IMR-90 (cell line): ENCODE measurements at regions not wholly inside any gene's neighbourhood (a gene's known extent, or its start where the extent isn't known, plus 50 kb on each side); places are given as distances from the start of the nearest gene placed in this dataset.

ENCODE experiments used
- ATAC-seq: fragments of 200-7000 bp; cut with Tn5 transposase; 2 replicates; pipeline ENCODE4 v1.9.1; 2020; ENCODE audit warnings: low read depth, mild to moderate bottlenecking, moderate library complexity
- BruUV-seq: library from RNA; stranded (reverse); fragments of 400-500 nt; replicated peaks from 2 replicates; lab custom pipeline; 2021; lab: Mats Ljungman, UMichigan
- CTCF ChIA-PET: fragments of 300-600 bp; formaldehyde crosslinking; extraction: SDS; loops from one replicate; lab custom pipeline; 2021; ENCODE audit warnings: antibody characterized with exemption; lab: Yijun Ruan, JAX
- POLR2A ChIA-PET: fragments of 300-600 bp; sonication (Branson Sonifier 250); formaldehyde crosslinking; loops from one replicate; lab custom pipeline; 2022; ENCODE audit warnings: antibody characterized with exemption; ENCODE audit not compliant: unreplicated experiment; lab: Charles Lee
- DNase-seq: peaks from one replicate; pipeline ENCODE4 v3.0.0; 2013
- H2AFZ ChIP-seq: replicated peaks from 2 replicates; pipeline ENCODE3; 2013; ENCODE audit warnings: low read length, mild to moderate bottlenecking; ENCODE audit not compliant: poor library complexity
- H2AK5ac ChIP-seq: 2 replicates; pipeline ENCODE4 v1.6.1; 2013; ENCODE audit warnings: low read depth, low read length, inconsistent platforms
- H2AK9ac ChIP-seq: replicated peaks from 2 replicates; pipeline ENCODE3; 2013; ENCODE audit warnings: mild to moderate bottlenecking, low read depth, low read length, moderate library complexity; ENCODE audit not compliant: poor library complexity
- H2BK120ac ChIP-seq: 2 replicates; pipeline ENCODE4 v1.6.1; 2013; ENCODE audit warnings: low read depth, low read length, inconsistent platforms
- H2BK15ac ChIP-seq: 3 replicates; pipeline ENCODE4 v1.6.1; 2013; ENCODE audit warnings: low read depth, low read length, inconsistent platforms
- H2BK20ac ChIP-seq: 2 replicates; pipeline ENCODE4 v1.6.1; 2013; ENCODE audit warnings: low read depth, mild to moderate bottlenecking, inconsistent platforms, low read length, moderate library complexity
- H2BK5ac ChIP-seq: 2 replicates; pipeline ENCODE4 v1.6.1; 2013; ENCODE audit warnings: mild to moderate bottlenecking, low read depth, low read length, inconsistent platforms; ENCODE audit not compliant: poor library complexity, severe bottlenecking
- H3K14ac ChIP-seq: replicated peaks from 2 replicates; pipeline ENCODE4 v1.6.1; 2013; ENCODE audit warnings: low read depth, low read length, inconsistent platforms
- H3K18ac ChIP-seq: 2 replicates; pipeline ENCODE4 v1.6.1; 2013; ENCODE audit warnings: low read depth, low read length, control low read depth
- H3K23ac ChIP-seq: 2 replicates; pipeline ENCODE4 v1.6.1; 2013; ENCODE audit warnings: low read depth, low read length, inconsistent platforms
- H3K27ac ChIP-seq: 2 replicates; pipeline ENCODE4 v1.5.1; 2013; ENCODE audit warnings: mild to moderate bottlenecking, control low read depth, low read length; ENCODE audit not compliant: insufficient read depth
- H3K27me3 ChIP-seq: 2 replicates; pipeline ENCODE4 v1.6.1; 2013; ENCODE audit warnings: low read length; ENCODE audit not compliant: control insufficient read depth, insufficient read depth
- H3K36me3 ChIP-seq: 2 replicates; pipeline ENCODE4 v1.6.1; 2013; ENCODE audit warnings: low read length, mixed read lengths; ENCODE audit not compliant: control insufficient read depth, insufficient read depth
- H3K4ac ChIP-seq: 2 replicates; pipeline ENCODE4 v1.6.1; 2013; ENCODE audit warnings: low read depth, low read length, inconsistent platforms
- H3K4me1 ChIP-seq: 2 replicates; pipeline ENCODE4 v1.6.1; 2013; ENCODE audit warnings: low read length, mixed read lengths; ENCODE audit not compliant: control insufficient read depth, insufficient read depth
- H3K4me2 ChIP-seq: 2 replicates; pipeline ENCODE4 v1.6.1; 2013; ENCODE audit warnings: low read depth, mild to moderate bottlenecking, control low read depth, low read length, moderate library complexity
- H3K4me3 ChIP-seq: 2 replicates; pipeline ENCODE4 v1.5.1; 2013; ENCODE audit warnings: low read depth, mild to moderate bottlenecking, control low read depth, low read length, moderate library complexity; ENCODE audit not compliant: insufficient read depth
- H3K56ac ChIP-seq: 2 replicates; pipeline ENCODE4 v1.6.1; 2013; ENCODE audit warnings: low read length, inconsistent platforms; ENCODE audit not compliant: insufficient read depth; ENCODE audit errors: extremely low read depth
- H3K79me1 ChIP-seq, 2 experiments: 2 replicates each; pipeline ENCODE4 v1.6.1; 2013; ENCODE audit warnings: low read length in 2 of 2, inconsistent platforms in 1 of 2, low read depth in 1 of 2
- H3K9ac ChIP-seq: 2 replicates; pipeline ENCODE4 v1.6.1; 2013; ENCODE audit warnings: low read depth, low read length, control low read depth
- H3K9me1 ChIP-seq: 2 replicates; pipeline ENCODE4 v1.6.1; 2013; ENCODE audit warnings: low read length, inconsistent platforms; ENCODE audit not compliant: insufficient read depth
- H3K9me3 ChIP-seq: 2 replicates; pipeline ENCODE4 v1.6.1; 2013; ENCODE audit warnings: low read length; ENCODE audit not compliant: control insufficient read depth, insufficient read depth
- H4K20me1 ChIP-seq: 2 replicates; pipeline ENCODE4 v1.6.1; 2013; ENCODE audit warnings: low read length, inconsistent platforms; ENCODE audit not compliant: insufficient read depth
- H4K5ac ChIP-seq: 2 replicates; pipeline ENCODE4 v1.6.1; 2013; ENCODE audit warnings: mild to moderate bottlenecking, low read depth, low read length, control low read depth
- H4K8ac ChIP-seq, 2 experiments: 2 replicates each; pipeline ENCODE4 v1.6.1; 2013; ENCODE audit warnings: low read depth in 2 of 2, low read length in 2 of 2, control low read depth in 1 of 2, inconsistent platforms in 1 of 2
- H4K91ac ChIP-seq: 2 replicates; pipeline ENCODE4 v1.6.1; 2013; ENCODE audit warnings: low read depth, low read length, inconsistent platforms; ENCODE audit not compliant: insufficient read depth
- FOS ChIP-seq: fragments of 150-350 bp; IDR thresholded peaks from 2 replicates; pipeline ENCODE4 v1.6.1; 2016; ENCODE audit warnings: low read depth, low read length
- MAFK ChIP-seq: IDR thresholded peaks from 2 replicates; pipeline ENCODE4 v1.6.1; 2012; ENCODE audit warnings: low read depth, low read length, improper control_type of control experiment
- NFE2L2 ChIP-seq: fragments of 150-350 bp; IDR thresholded peaks from 2 replicates; pipeline ENCODE4 v1.6.1; 2016; ENCODE audit warnings: low read depth, mild to moderate bottlenecking, low read length
- POLR2A ChIP-seq: IDR thresholded peaks from 2 replicates; pipeline ENCODE4 v1.6.1; 2012; ENCODE audit warnings: mild to moderate bottlenecking, low read depth, low read length
- RFX5 ChIP-seq: IDR thresholded peaks from 2 replicates; pipeline ENCODE4 v1.8.0; 2012; ENCODE audit warnings: low read depth, mild to moderate bottlenecking, low read length, moderate library complexity
- SMC3 ChIP-seq: fragments of 150-350 bp; IDR thresholded peaks from 2 replicates; pipeline ENCODE4 v1.6.1; 2016; ENCODE audit warnings: low read depth, mild to moderate bottlenecking, antibody characterized with exemption, low read length, moderate library complexity
- WGBS, 2 experiments: methylation state at CpG; one replicate each; pipeline versions ENCODE4 v1.1.5 to v1.1.7; 2013; ENCODE audit warnings: missing lambda C conversion rate in 2 of 2; ENCODE audit not compliant: insufficient read length in 1 of 2; ENCODE audit errors: extremely low coverage in 2 of 2; 5-methylcytosine and 5-hydroxymethylcytosine counted together
- dilution Hi-C: fragments of 300-500 bp; cut with HindIII; formaldehyde crosslinking; loops from one replicate; pipeline ENCODE4 v1.14.3; 2018; ENCODE audit warnings: low sequenced_read_pairs; ENCODE audit not compliant: unreplicated experiment
- in situ Hi-C: fragments of 300-500 bp; cut with MboI; formaldehyde crosslinking; loops from 3 replicates; pipeline ENCODE4 v1.14.3; 2019; ENCODE audit warnings: low sequenced_read_pairs, inconsistent platforms, mixed read lengths
- intact Hi-C: fragments of 100-400 bp; cut with micrococcal nuclease; formaldehyde crosslinking; loops from 2 replicates; pipeline ENCODE4 v1.10.0; 2022

DNA sequence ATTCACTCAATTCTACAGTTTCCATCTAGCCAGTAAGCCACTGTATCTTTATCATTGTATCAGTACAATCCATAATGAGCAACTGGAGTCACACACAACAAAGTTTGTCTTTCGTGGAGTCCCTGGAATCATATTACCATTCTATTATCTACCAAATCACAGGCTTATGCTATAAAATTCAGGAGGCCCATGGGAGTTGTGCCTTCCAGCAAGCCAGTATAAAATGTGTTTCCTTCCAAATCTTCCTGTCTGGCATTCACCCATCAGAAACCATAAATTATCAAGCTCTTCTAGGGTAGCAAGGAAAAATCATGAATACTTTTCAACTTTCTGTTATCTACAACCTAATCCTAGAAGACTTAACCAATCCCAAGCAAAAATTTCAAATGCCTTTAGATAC is 1383.3 kb upstream of the PCDH7 start:
- dilution Hi-C loops (no loop called here), intact Hi-C loops (no loop called here), in situ Hi-C loops (no loop called here)
- H3K4me2 ChIP-seq, result no peak overlapping the region
- no peak overlapping the region for H4K5ac ChIP-seq
- no peak overlapping the region for H2BK20ac ChIP-seq
- DNase-seq, result no peak
- no peak overlapping the region for H3K27ac ChIP-seq
- H2BK120ac ChIP-seq, result no peak overlapping the region
- no TSS peak for BruUV-seq
- H3K27me3 ChIP-seq, result no peaks in the 10 kb centered on the region
- H2BK5ac ChIP-seq, result no peak overlapping the region
- H3K9me3 ChIP-seq, result no peaks in the 10 kb centered on the region
- CTCF ChIA-PET, result no interaction called here
- H3K4me3 ChIP-seq, result no peak overlapping the region
- 60% methylated on average over 1 of the region's 1 CpG; no CpG with 5 or more reads in 1 of the 2 experiments for WGBS, 2 experiments
- H3K36me3 ChIP-seq, result no peaks in the 10 kb centered on the region
- H2AK5ac ChIP-seq, result no peak overlapping the region
- H2AK9ac ChIP-seq, result no peak overlapping the region
- POLR2A ChIA-PET, result no interaction called here
- no peaks in the 10 kb centered on the region for H3K9me1 ChIP-seq
- H3K79me1 ChIP-seq, result no peaks in the 10 kb centered on the region
- no peak overlapping the region for H3K18ac ChIP-seq
- H3K56ac ChIP-seq, result no peak overlapping the region
- no peak overlapping the region for H3K14ac ChIP-seq
- H4K20me1 ChIP-seq, result no peaks in the 10 kb centered on the region
- no peak for ATAC-seq
- H4K8ac ChIP-seq, result no peak overlapping the region
- no peak overlapping the region for H2BK15ac ChIP-seq
- H4K91ac ChIP-seq, result no peak overlapping the region
- no peak overlapping the region for H3K23ac ChIP-seq
- H3K4ac ChIP-seq, result no peak overlapping the region
- TF ChIP-seq FOS, result no peak
- TF ChIP-seq POLR2A, result no peak
- TF ChIP-seq SMC3, result no peak
- TF ChIP-seq RFX5, result no peak
- no peak for TF ChIP-seq MAFK
- TF ChIP-seq NFE2L2, result no peak
- H3K9ac ChIP-seq, result no peak overlapping the region
- no peak overlapping the region for H2AFZ ChIP-seq
- H3K4me1 ChIP-seq, result no peaks in the 10 kb centered on the region
